Mesendoderm (in vitro differentiated cells): ENCODE measurements at regions not wholly inside any gene's neighbourhood (a gene's known extent, or its start where the extent isn't known, plus 50 kb on each side); places are given as distances from the start of the nearest gene placed in this dataset.

Source experiments
- DNase-seq: peaks from one replicate; pipeline ENCODE4 v3.0.0; 2013
- H2AK5ac ChIP-seq: 2 replicates; pipeline ENCODE4 v1.6.1; 2013; ENCODE audit warnings: low read length, inconsistent platforms
- H2BK120ac ChIP-seq: 2 replicates; pipeline ENCODE4 v1.6.1; 2013; ENCODE audit warnings: low read depth, mild to moderate bottlenecking, low read length, moderate library complexity, mixed read lengths
- H2BK15ac ChIP-seq: replicated peaks from 2 replicates; pipeline ENCODE4 v1.6.1; 2013; ENCODE audit warnings: low read depth, mild to moderate bottlenecking, moderate library complexity
- H2BK5ac ChIP-seq: 2 replicates; pipeline ENCODE4 v1.6.1; 2013; ENCODE audit warnings: low read length, inconsistent platforms
- H3K18ac ChIP-seq: 2 replicates; pipeline ENCODE4 v1.6.1; 2013; ENCODE audit warnings: mild to moderate bottlenecking, low read length, mixed read lengths
- H3K23ac ChIP-seq: one replicate; pipeline ENCODE4 v1.6.1; 2013; ENCODE audit warnings: low read length
- H3K27ac ChIP-seq: 2 replicates; pipeline ENCODE4 v1.5.1; 2013; ENCODE audit warnings: low read depth, mild to moderate bottlenecking, inconsistent platforms, low read length, moderate library complexity
- H3K27me3 ChIP-seq: 2 replicates; pipeline ENCODE4 v1.6.1; 2013; ENCODE audit warnings: low read length, control low read depth, mild to moderate bottlenecking, inconsistent platforms; ENCODE audit not compliant: insufficient read depth, poor library complexity
- H3K36me3 ChIP-seq: 2 replicates; pipeline ENCODE4 v1.6.1; 2013; ENCODE audit warnings: low read length, inconsistent platforms; ENCODE audit not compliant: control insufficient read depth, insufficient read depth
- H3K4ac ChIP-seq: one replicate; pipeline ENCODE4 v1.6.1; 2013; ENCODE audit warnings: low read depth, mild to moderate bottlenecking, low read length, moderate library complexity
- H3K4me1 ChIP-seq: 2 replicates; pipeline ENCODE4 v1.6.1; 2013; ENCODE audit warnings: low read depth, low read length, inconsistent platforms; ENCODE audit not compliant: control insufficient read depth
- H3K4me2 ChIP-seq: 2 replicates; pipeline ENCODE4 v1.6.1; 2013; ENCODE audit warnings: low read length
- H3K4me3 ChIP-seq: 2 replicates; pipeline ENCODE4 v1.5.1; 2013; ENCODE audit warnings: mild to moderate bottlenecking, low read length
- H3K56ac ChIP-seq: one replicate; pipeline ENCODE4 v1.6.1; 2013; ENCODE audit warnings: low read length
- H3K79me1 ChIP-seq: 2 replicates; pipeline ENCODE4 v1.6.1; 2013; ENCODE audit warnings: low read length, inconsistent platforms
- H3K79me2 ChIP-seq: 2 replicates; pipeline ENCODE4 v1.6.1; 2013; ENCODE audit warnings: mild to moderate bottlenecking, low read length; ENCODE audit not compliant: control insufficient read depth, insufficient read depth
- H3K9ac ChIP-seq: 2 replicates; pipeline ENCODE4 v1.6.1; 2013; ENCODE audit warnings: low read length, inconsistent platforms
- H4K5ac ChIP-seq: one replicate; pipeline ENCODE4 v1.6.1; 2013; ENCODE audit warnings: low read length
- H4K8ac ChIP-seq: one replicate; pipeline ENCODE4 v1.6.1; 2013; ENCODE audit warnings: low read depth, mild to moderate bottlenecking, control low read depth, low read length, moderate library complexity
- WGBS: extraction: QIAGEN DNeasy Blood & Tissue Kit; methylation state at CpG from one replicate; pipeline ENCODE4 v1.1.7; 2013; ENCODE audit warnings: low lambda C conversion rate, missing lambda C conversion rate; ENCODE audit not compliant: insufficient coverage; ENCODE audit errors: extremely low coverage; 5-methylcytosine and 5-hydroxymethylcytosine counted together

DNA sequence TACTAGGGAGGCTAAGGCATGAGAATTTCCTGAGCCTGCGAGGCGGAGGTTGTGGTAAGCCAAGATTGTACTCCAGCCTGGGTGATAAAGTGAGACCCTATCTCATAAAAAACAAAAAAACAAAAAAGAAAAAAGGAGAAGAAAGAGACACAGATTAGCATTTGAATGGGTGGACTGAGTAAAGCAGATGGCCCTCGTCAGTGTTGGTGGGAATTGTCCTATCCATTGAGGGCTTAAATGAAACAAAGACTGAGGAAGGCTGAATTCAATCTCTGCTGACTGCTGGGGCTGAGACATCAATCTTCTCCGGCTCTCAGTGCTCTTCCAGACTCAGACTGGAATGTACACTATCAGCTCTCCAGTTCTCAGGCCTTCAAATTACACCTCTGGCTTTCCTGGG, 136.8 kb downstream of the SLC7A11 start:
- H3K56ac ChIP-seq = no peak overlapping the region
- no peaks in the 10 kb centered on the region for H3K27me3 ChIP-seq
- H3K23ac ChIP-seq = no peak overlapping the region
- no peak for DNase-seq
- no peaks in the 10 kb centered on the region for H3K79me1 ChIP-seq
- H2BK5ac ChIP-seq = no peak overlapping the region
- no peak overlapping the region for H2BK15ac ChIP-seq
- H3K4me3 ChIP-seq = no peak overlapping the region
- no peak overlapping the region for H3K4ac ChIP-seq
- H4K5ac ChIP-seq = no peak overlapping the region
- H3K36me3 ChIP-seq = no peaks in the 10 kb centered on the region
- H4K8ac ChIP-seq = no peak overlapping the region
- no peaks in the 10 kb centered on the region for H3K79me2 ChIP-seq
- H2BK120ac ChIP-seq = no peak overlapping the region
- H3K18ac ChIP-seq = no peak overlapping the region
- WGBS = no CpG with 5 or more reads among the region's 4 CpGs
- no peak overlapping the region for H3K27ac ChIP-seq
- H2AK5ac ChIP-seq = no peak overlapping the region
- no peaks in the 10 kb centered on the region for H3K4me1 ChIP-seq
- no peak overlapping the region for H3K9ac ChIP-seq
- no peak overlapping the region for H3K4me2 ChIP-seq

DNA sequence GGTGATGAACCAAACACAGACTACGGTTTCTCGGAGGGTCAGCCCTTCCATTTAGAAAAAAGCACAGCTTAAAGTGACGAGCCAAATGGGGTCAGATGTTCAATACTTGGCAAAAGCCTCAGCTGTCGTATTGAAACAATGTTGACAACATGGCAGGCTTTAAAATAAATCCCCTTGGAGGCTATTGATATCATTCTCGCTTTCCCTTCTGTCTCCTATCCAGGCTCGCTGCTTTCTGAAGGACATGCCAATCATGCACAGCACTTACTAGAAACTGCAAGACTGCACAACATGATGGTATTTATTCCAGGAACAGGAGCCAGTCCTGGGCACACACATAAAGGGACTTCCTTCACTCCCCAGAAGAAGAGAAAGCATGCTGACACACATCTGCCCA, 137.9 kb downstream of the SLC7A11 start:
- no peak overlapping the region for H3K23ac ChIP-seq
- no peaks in the 10 kb centered on the region for H3K36me3 ChIP-seq
- no peak overlapping the region for H3K27ac ChIP-seq
- WGBS = no CpG with 5 or more reads among the region's 6 CpGs
- H2BK15ac ChIP-seq = no peak overlapping the region
- no peaks in the 10 kb centered on the region for H3K27me3 ChIP-seq
- no peaks in the 10 kb centered on the region for H3K4me1 ChIP-seq
- H3K4me3 ChIP-seq = no peak overlapping the region
- no peak overlapping the region for H2BK120ac ChIP-seq
- H3K79me2 ChIP-seq = no peaks in the 10 kb centered on the region
- no peak overlapping the region for H2AK5ac ChIP-seq
- H4K5ac ChIP-seq = no peak overlapping the region
- DNase-seq = no peak
- no peak overlapping the region for H3K18ac ChIP-seq
- H3K56ac ChIP-seq = no peak overlapping the region
- no peaks in the 10 kb centered on the region for H3K79me1 ChIP-seq
- no peak overlapping the region for H3K4me2 ChIP-seq
- no peak overlapping the region for H4K8ac ChIP-seq
- H2BK5ac ChIP-seq = no peak overlapping the region
- H3K9ac ChIP-seq = no peak overlapping the region
- H3K4ac ChIP-seq = no peak overlapping the region

DNA sequence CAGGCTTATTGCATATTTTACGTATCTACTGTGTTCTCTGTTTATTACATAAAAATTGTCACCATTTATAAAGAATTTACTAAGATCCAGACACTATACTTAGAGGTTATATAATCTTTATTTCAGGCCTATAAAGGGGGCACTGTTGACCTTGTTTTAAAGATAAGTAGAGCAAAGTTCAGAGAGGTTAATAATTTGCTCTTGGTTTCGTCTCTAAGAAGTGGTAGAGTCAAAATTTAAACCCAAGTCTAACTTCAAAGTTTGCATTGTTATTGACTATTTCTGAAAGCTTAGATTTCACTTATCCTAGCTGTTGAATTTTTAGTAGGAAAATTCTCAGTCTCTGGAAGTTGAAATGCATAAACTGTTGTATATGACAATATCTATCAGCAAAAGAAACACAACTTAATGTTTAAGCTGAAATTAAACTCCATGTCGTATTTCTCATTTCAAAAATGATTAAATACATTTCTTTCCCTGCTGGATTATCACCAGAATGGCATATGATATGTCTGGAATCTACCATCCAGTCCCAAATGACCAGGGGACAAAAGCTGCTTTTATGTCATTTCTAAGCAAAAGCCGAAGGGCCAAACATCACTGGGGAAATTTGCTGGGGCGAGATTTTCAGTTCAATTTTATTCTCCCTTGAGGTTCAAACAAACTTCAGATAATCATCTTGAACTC, 138.4 kb downstream of the SLC7A11 start:
- Histone ChIP-seq H3K4me3 (no peak overlapping the region), H2BK15ac (no peak overlapping the region), H2AK5ac (no peak overlapping the region), H3K4me1 (no peaks in the 10 kb centered on the region), H3K27ac (no peak overlapping the region), H2BK5ac (no peak overlapping the region), H3K36me3 (no peaks in the 10 kb centered on the region), H3K79me1 (no peaks in the 10 kb centered on the region), H3K23ac (no peak overlapping the region), H3K56ac (no peak overlapping the region), H3K9ac (no peak overlapping the region), H3K4ac (no peak overlapping the region), H4K5ac (no peak overlapping the region), H4K8ac (no peak overlapping the region), H3K27me3 (no peaks in the 10 kb centered on the region), H3K4me2 (no peak overlapping the region), H2BK120ac (no peak overlapping the region), H3K79me2 (no peaks in the 10 kb centered on the region), H3K18ac (no peak overlapping the region)
- WGBS = no CpG with 5 or more reads among the region's 5 CpGs
- DNase-seq = no peak

DNA sequence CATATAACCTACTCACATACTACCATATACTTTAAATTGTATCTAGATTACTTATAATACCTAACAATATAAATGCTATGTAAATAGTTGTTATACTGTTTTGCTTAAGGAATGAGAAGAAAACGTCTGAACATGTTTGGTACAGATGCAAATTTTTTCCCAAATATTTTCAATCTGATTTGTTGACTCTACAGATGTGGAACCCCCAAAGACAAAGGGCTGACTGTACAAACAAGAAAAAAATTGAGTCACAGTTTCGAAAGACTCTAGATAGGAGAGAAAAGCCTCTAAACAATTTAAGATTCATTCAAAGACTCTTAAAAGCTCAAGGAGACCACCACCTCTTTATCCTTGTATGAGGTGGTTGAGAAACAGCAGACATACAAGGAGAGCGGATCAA, 142.8 kb downstream of the SLC7A11 start:
- Histone ChIP-seq H3K4me3 (no peak overlapping the region), H3K36me3 (no peaks in the 10 kb centered on the region), H3K23ac (no peak overlapping the region), H3K4me2 (no peak overlapping the region), H4K8ac (no peak overlapping the region), H2BK5ac (no peak overlapping the region), H3K79me2 (no peaks in the 10 kb centered on the region), H3K27me3 (no peaks in the 10 kb centered on the region), H3K79me1 (no peaks in the 10 kb centered on the region), H4K5ac (no peak overlapping the region), H3K9ac (no peak overlapping the region), H2BK120ac (no peak overlapping the region), H2BK15ac (no peak overlapping the region), H3K4me1 (no peaks in the 10 kb centered on the region), H3K18ac (no peak overlapping the region), H3K56ac (no peak overlapping the region), H3K4ac (no peak overlapping the region), H3K27ac (no peak overlapping the region), H2AK5ac (no peak overlapping the region)
- no peak for DNase-seq
- no CpG with 5 or more reads among the region's 3 CpGs for WGBS

DNA sequence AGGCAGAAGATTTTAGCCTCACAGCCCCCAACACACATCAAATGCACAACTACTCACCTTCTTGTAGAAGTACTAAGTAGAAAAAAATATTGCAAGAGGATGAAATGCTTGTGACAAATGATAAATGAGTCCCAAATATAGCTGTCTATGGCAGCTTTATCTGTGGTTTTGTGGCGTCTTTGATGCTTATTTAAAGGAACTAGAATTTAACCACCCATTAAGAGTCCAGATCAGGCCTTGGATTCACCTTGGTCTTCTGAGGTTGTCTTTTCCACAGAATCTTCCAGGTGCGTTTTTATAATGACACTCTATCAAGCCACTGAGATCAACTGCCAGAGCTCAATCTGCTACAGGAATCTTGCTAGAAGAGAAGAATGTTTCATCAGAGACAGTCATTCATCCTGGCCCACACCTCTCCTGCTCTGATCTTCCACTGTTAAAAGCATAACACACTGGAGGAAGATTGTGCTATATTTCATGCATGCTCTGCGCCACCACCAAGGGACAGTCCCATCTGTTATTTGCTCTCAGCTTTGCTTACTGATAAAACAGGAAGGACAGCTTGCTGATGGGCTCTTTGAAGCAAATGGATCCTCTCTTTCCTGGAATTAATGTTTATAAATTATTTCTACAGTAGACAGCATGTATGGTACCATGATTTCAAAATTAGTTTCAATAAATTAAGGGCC, 144.1 kb downstream of the SLC7A11 start:
- Histone ChIP-seq H2AK5ac (no peak overlapping the region), H3K27ac (no peak overlapping the region), H2BK120ac (no peak overlapping the region), H3K36me3 (no peaks in the 10 kb centered on the region), H3K4ac (no peak overlapping the region), H2BK15ac (no peak overlapping the region), H3K79me2 (no peaks in the 10 kb centered on the region), H2BK5ac (no peak overlapping the region), H3K23ac (no peak overlapping the region), H3K27me3 (no peaks in the 10 kb centered on the region), H3K56ac (no peak overlapping the region), H3K79me1 (no peaks in the 10 kb centered on the region), H4K8ac (no peak overlapping the region), H3K4me2 (no peak overlapping the region), H3K4me3 (no peak overlapping the region), H3K9ac (no peak overlapping the region), H3K4me1 (no peaks in the 10 kb centered on the region), H4K5ac (no peak overlapping the region), H3K18ac (no peak overlapping the region)
- WGBS = no CpG with 5 or more reads among the region's 3 CpGs
- no peak for DNase-seq
